GM21576 (cell line): ENCODE measurements at regions not wholly inside any gene's neighbourhood (a gene's known extent, or its start where the extent isn't known, plus 50 kb on each side); places are given as distances from the start of the nearest gene placed in this dataset.
A peak's percentile ranks its signal among the peaks of the same experiment; 100 is the strongest.
"Not testable (repeated sequence)": the region's sequence is repeated elsewhere in the genome, so short reads cannot be mapped to it uniquely, and the experiment has no call there.

Experiments used
- ATAC-seq: cut with Tn5 transposase; IDR thresholded peaks from one replicate; pipeline ENCODE4 v1.9.1; 2021; ENCODE audit warnings: mild to moderate bottlenecking, moderate library complexity; ENCODE audit not compliant: unreplicated experiment

DNA sequence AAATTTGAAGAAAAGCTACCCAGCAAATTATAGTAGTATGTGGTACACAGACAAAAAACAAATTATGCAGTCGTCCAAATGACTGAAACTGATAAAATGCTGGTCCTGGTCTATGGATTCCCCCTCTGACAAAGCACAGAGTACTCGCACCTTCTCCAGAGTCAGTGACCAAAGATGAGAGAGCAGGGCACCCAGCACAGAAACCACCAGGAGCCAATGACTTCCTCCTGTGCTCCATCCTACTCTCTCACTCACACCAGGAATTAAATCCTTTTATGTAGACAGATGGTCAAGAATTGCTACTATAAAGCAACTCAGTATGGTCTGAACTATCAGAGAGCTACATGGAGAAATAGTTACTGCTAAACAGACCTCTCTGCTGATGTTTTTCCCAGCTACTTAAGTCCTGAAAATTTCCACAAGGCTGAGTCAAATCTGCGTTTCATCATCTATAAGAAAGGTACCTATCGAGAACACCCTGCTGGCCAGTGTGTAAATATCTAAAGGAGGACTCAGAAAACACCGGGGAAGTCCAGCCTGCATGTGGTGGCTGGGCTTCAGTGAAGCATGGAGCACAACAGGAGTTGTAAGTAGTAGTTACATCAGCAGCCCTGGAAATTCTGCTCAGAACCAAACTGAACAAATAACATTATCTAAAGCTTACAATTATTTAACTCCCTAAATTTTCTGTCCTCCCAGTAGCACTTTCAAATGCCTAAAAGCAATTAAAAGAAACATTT is 84.5 kb upstream of the FBXO28 start:
- ATAC-seq = peak; percentile 96

DNA sequence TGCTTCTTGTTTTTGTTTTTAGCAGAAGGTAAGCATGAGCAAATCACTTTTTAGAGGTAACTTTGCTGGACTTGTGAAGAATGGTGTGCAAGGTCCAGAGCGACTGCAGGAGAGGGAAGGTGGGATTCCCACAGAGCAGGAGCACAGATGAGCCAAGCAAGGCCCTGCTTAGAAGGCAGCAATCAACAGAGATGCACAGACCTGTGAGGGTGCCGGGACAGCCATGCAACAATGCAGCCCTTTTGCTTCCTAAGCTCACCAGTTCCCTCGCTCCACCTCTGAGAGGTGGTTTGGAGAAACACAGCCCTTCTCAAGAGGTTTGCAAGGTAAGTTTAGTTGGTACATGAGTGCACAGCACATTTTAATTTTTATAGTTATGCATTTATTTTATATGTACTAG is 85.1 kb upstream of the FBXO28 start:
- ATAC-seq = not testable (repeated sequence)

GRCh38 chr1:224023122-224023521 is 90.8 kb upstream of the FBXO28 start:
- not testable (repeated sequence) for ATAC-seq

GRCh38 chr1:224022249-224022970 is 91.5 kb upstream of the FBXO28 start:
- ATAC-seq = not testable (repeated sequence)

GRCh38 chr1:224019866-224020265 is 94.0 kb upstream of the FBXO28 start:
- not testable (repeated sequence) for ATAC-seq

DNA sequence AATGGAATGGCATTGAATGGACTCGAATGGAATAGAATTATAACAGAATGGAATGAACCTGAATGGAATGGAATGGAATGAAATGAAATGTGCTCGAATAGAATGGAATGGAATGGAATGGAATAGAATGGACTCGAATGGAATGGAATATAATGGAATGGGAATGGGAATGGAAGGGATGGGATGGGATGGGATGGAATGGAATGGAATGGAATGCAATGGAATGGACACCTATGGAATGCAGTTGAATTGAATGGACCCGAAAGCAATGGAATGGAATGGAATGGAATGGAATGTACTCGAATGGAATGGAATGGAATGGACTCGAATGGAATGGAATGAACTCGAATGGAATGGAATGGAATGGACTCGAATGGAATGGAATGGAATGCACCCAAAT is 98.1 kb upstream of the FBXO28 start:
- ATAC-seq = not testable (repeated sequence)

DNA sequence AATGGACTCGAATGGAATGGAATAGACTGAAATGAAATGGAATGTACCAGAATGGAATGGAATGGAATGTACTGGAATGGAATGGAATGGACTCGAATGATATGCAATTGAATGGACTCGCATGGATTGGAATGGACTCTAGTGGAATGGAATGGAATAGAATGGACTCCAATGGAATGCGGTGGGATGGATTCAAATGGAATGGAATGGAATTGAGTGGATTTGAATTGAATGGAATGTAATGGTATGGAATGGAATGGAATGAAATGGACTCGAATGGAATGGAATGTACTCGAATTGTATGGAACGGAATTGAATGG is 99.6 kb upstream of the FBXO28 start:
- ATAC-seq = no peak

DNA sequence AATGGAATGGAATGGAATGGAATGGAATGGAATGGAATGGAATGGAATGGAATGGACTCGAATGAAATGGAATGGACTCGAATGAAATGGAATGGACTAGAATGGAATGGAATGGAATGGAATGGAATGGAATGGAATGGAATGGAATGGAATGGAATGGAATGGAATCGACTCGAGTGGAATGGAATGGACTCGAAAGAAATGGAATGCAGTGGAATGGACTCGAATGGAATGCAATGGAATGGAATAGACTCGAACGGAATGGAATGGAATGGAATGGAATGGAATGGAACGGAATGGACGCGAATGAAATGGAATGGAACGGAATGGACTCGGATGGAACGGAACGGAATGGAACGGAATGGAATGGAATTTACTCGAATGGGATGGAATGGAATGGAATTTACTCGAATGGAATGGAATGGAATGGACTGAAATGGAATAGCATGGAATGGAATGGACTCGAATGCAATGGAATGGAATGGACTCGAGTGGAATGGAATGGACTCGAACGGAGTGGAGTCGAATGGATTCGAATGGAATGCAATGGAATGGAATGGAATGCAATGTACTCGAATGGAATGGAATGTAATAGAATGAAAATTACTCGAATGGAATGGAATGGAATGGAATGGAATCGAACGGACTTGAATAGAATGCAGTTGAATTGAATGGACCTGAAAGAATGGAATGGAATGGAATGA is 100.1 kb upstream of the FBXO28 start:
- not testable (repeated sequence) for ATAC-seq

GRCh38 chr1:224012807-224013434 is 101.0 kb upstream of the FBXO28 start:
- ATAC-seq = not testable (repeated sequence)

DNA sequence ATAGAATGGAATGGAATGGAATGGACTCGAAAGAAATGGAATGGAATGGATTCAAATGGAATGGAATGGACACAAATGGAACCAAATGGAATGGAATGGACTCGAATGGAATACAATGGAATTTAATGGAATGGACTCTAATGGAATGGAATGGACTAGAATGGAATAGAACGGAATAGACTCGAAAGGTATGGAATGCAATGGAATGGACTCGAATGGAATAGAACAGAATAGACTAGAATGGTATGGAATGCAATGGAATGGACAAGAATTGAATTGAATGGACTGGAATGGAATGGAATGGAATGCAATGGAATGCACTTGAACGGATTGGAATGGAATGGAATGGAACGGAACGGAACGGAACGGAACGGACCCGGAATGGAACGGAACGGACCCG is 101.7 kb upstream of the FBXO28 start:
- not testable (repeated sequence) for ATAC-seq

DNA sequence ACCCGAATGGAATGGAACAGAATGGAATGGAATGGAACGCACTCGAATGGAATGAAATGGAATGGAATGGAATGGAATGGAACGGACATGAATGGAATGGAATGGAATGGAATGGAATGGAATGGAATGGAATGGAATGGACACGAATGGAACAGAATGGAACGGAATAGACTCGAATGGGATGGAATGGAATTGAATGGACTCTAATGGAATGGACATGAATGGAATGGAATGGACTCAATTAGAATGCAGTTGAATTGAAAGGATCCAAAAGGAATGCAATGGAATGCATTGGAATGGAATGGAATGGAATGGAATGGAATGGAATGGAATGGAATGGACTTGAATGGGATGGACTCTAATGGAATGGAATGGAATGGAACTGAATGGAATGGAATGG is 102.2 kb upstream of the FBXO28 start:
- ATAC-seq = not testable (repeated sequence)

DNA sequence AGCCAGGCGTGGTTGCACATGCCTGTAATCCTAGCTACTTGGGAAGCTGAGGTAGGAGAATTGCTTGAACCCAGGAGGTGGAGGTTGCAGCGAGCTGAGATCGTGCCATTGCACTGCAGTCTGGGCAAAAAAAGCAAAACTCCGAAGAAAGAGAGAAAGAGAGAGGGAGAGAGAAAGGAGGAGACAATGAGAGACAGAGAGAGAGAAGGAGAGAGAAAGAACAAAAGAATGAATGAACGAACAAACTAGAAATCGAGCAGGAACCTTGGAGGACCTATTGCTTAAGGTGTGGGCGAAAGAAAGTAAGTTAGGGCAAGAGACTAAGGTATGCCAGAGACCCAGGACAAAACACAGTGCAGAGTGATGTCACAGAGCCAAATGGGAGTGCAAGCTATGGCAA is 102.8 kb upstream of the FBXO28 start:
- not testable (repeated sequence) for ATAC-seq

GRCh38 chr1:224005973-224006372 is 107.9 kb upstream of the FBXO28 start:
- ATAC-seq = not testable (repeated sequence)

DNA sequence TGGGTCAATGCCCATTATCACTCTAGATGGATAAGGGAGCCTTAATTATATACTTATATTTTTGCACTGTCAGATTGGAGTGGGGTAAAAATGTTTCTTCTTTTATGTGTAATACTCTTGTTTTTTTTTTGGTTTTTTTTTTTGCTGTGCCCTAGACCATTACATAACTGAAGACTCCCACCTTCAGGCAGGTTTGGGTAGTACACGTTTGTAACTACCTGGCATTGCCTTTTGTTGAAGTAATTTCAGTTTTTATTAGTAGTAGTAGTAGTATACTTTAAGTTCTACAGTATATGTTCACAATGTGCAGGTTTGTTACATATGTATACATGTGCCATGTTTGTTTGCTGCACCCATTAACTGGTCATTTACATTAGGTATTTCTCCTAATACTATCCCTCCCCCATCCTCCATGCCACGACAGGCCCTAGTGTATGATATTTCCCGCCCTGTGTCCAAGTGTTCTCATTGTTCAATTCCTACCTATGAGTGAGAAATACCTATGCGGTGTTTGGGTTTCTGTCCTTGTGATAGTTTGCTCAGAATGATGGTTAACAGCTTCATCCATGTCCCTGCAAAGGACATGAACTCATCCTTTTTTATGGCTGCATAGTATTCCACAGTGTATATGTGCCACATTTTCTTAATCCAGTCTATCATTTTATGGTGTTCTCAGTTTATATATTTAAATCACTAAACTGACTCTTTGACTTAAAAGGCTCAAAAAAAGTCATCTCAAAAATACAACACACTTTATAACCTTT is 109.2 kb upstream of the FBXO28 start:
- ATAC-seq = not testable (repeated sequence)

- ATAC-seq = not testable (repeated sequence)
Observed at GRCh38 chr1:224003896-224004295, 110.0 kb upstream of the FBXO28 start.

GRCh38 chr1:224001757-224002156 is 112.2 kb upstream of the FBXO28 start:
- ATAC-seq = not testable (repeated sequence)

GRCh38 chr1:223999761-224000160 is 114.2 kb upstream of the FBXO28 start:
- not testable (repeated sequence) for ATAC-seq

GRCh38 chr1:223998676-223999455 is 115.0 kb upstream of the FBXO28 start:
- not testable (repeated sequence) for ATAC-seq

GRCh38 chr1:223996376-223996775 is 117.5 kb upstream of the FBXO28 start:
- not testable (repeated sequence) for ATAC-seq
